B cell (primary cell): ENCODE measurements at regions not wholly inside any gene's neighbourhood (a gene's known extent, or its start where the extent isn't known, plus 50 kb on each side); places are given as distances from the start of the nearest gene placed in this dataset.

Experiments used
- ATAC-seq: fragments of 200-7000 bp; cut with Tn5 transposase; one replicate; pipeline ENCODE4 v1.10.0; 2021; ENCODE audit warnings: low read depth, mild to moderate bottlenecking, moderate number of reproducible peaks, moderate library complexity
- CTCF ChIA-PET: fragments of 350-600 bp; sonication (Branson Sonifier 250); formaldehyde crosslinking; loops from one replicate; lab custom pipeline; 2021; ENCODE audit warnings: antibody characterized with exemption, inconsistent platforms; lab: Charles Lee
- POLR2A ChIA-PET: fragments of 350-600 bp; sonication (Branson Sonifier 250); formaldehyde crosslinking; loops from one replicate; lab custom pipeline; 2021; ENCODE audit warnings: antibody characterized with exemption; lab: Charles Lee
- DNase-seq: peaks from one replicate; pipeline ENCODE4 v3.0.0; 2013
- H2AFZ ChIP-seq: 2 replicates; pipeline ENCODE4 v1.6.1; 2012; ENCODE audit warnings: mild to moderate bottlenecking, low read depth, low read length; ENCODE audit not compliant: insufficient read depth, poor library complexity, severe bottlenecking
- H3K27ac ChIP-seq, 2 donors: 1 replicate in 1 of 2; 2 replicates in 1 of 2; pipeline ENCODE4 v1.5.1; 2012 to 2013; ENCODE audit warnings: low read length in 2 of 2, mild to moderate bottlenecking in 2 of 2, moderate library complexity in 1 of 2
- H3K27me3 ChIP-seq, 4 experiments: fragments of 200-600 bp in 1 of 4; sonication (generic) in 1 of 4; replicated peaks in 1 of 4; 1 replicate in 2 of 4; 2 replicates in 2 of 4; pipeline versions ENCODE4 v1.6.1 to v1.7.0; 2013 to 2016; ENCODE audit warnings: low read length in 3 of 4, mild to moderate bottlenecking in 2 of 4, mixed read lengths in 1 of 4, moderate library complexity in 1 of 4; ENCODE audit not compliant: insufficient read depth in 4 of 4, control insufficient read depth in 3 of 4; ENCODE audit errors: control extremely low read depth in 1 of 4
- H3K36me3 ChIP-seq, 2 experiments: replicated peaks in 1 of 2; 1 replicate in 1 of 2; 2 replicates in 1 of 2; pipeline versions ENCODE4 v1.6.1 to v1.7.1; 2013; ENCODE audit warnings: low read length in 1 of 2; ENCODE audit not compliant: insufficient read depth in 2 of 2, control insufficient read depth in 1 of 2; ENCODE audit errors: control extremely low read depth in 1 of 2, extremely low read depth in 1 of 2
- H3K4me1 ChIP-seq, 2 donors: fragments of 200-600 bp in 1 of 2; sonication (generic) in 1 of 2; 1 replicate in 1 of 2; 2 replicates in 1 of 2; pipeline versions ENCODE4 v1.5.1 to v1.6.1; 2013 to 2017; ENCODE audit warnings: low read length in 2 of 2; ENCODE audit not compliant: control insufficient read depth in 2 of 2, insufficient read depth in 2 of 2
- H3K4me2 ChIP-seq: replicated peaks from 2 replicates; pipeline ENCODE3; 2012; ENCODE audit warnings: mild to moderate bottlenecking, low read depth, low read length; ENCODE audit not compliant: poor library complexity, severe bottlenecking
- H3K4me3 ChIP-seq, 5 experiments: fragments of 200-600 bp in 1 of 5; sonication (generic) in 1 of 5; 1 replicate in 3 of 5; 2 replicates in 2 of 5; pipeline versions ENCODE4 v1.5.1 to v1.7.0; 2011 to 2016; ENCODE audit warnings: low read length in 4 of 5, mild to moderate bottlenecking in 4 of 5, low read depth in 2 of 5, control low read depth in 1 of 5, moderate library complexity in 1 of 5; ENCODE audit not compliant: insufficient read depth in 1 of 5; ENCODE audit errors: control extremely low read depth in 1 of 5, extremely low read depth in 1 of 5
- H3K79me2 ChIP-seq: fragments of 200-600 bp; sonication (generic); one replicate; pipeline ENCODE4 v1.6.0; 2016; ENCODE audit warnings: low read length; ENCODE audit not compliant: control insufficient read depth, insufficient read depth
- H3K9ac ChIP-seq: fragments of 200-600 bp; sonication (generic); 2 replicates; pipeline ENCODE4 v1.6.1; 2017; ENCODE audit warnings: mild to moderate bottlenecking, low read length, moderate library complexity
- H3K9me3 ChIP-seq, 3 donors: one replicate each; pipeline versions ENCODE4 v1.6.1 to v1.7.1; 2013; ENCODE audit warnings: low read length in 2 of 3; ENCODE audit not compliant: control insufficient read depth in 2 of 3, insufficient read depth in 1 of 3; ENCODE audit errors: control extremely low read depth in 1 of 3
- H4K20me1 ChIP-seq: 2 replicates; pipeline ENCODE4 v1.6.0; 2012; ENCODE audit warnings: mild to moderate bottlenecking, low read length; ENCODE audit not compliant: insufficient read depth, control insufficient read depth, poor library complexity, severe bottlenecking
- H3K27ac Mint-ChIP-seq: one replicate; pipeline ENCODE4 v1.8.0; 2021; ENCODE audit warnings: mixed read lengths
- H3K27me3 Mint-ChIP-seq: one replicate; pipeline ENCODE4 v1.8.0; 2021; ENCODE audit warnings: mixed read lengths
- H3K4me1 Mint-ChIP-seq: one replicate; pipeline ENCODE4 v1.8.0; 2021; ENCODE audit warnings: mixed read lengths
- H3K4me3 Mint-ChIP-seq: one replicate; pipeline ENCODE4 v1.8.0; 2021; ENCODE audit warnings: mixed read lengths
- H3K9me3 Mint-ChIP-seq: one replicate; pipeline ENCODE4 v1.8.0; 2022; ENCODE audit warnings: mixed read lengths; ENCODE audit not compliant: insufficient read depth
- EZH2 ChIP-seq: IDR thresholded peaks from 2 replicates; pipeline ENCODE4 v1.6.1; 2012; ENCODE audit warnings: borderline replicate concordance, low read depth, mild to moderate bottlenecking, moderate library complexity, low read length; ENCODE audit not compliant: insufficient read depth, poor library complexity, severe bottlenecking
- WGBS: methylation state at CpG from one replicate; pipeline ENCODE4 v1.1.5; 2013; ENCODE audit warnings: missing lambda C conversion rate; ENCODE audit not compliant: insufficient coverage; 5-methylcytosine and 5-hydroxymethylcytosine counted together
- intact Hi-C: fragments of 100-400 bp; cut with micrococcal nuclease; formaldehyde crosslinking; loops from one replicate; pipeline ENCODE4 v1.10.0; 2022
- TF ChIP-seq, protein P1 (sequence below): fragments of 200-600 bp; IDR thresholded peaks from one replicate; pipeline ENCODE4 v1.8.0; 2022; ENCODE audit warnings: antibody characterized with exemption, mild to moderate bottlenecking

DNA sequence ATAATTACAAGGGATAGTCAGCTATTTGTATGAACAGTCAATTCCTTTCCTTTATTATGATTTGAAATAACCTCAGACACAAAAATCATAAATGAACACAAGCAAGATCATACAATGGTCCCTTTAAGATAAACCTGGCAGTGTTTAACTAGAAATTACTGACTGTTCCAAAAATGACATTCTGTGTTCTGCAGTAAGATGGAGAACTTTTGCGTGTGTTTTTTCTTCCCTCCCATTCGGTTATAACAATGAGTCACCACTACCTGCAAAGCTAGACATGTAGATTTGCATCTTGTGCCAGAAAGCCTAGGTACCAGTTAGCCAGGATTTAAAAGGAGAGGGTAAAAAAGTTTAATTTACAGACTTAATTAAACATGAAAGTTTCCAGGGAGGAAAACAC, 248.2 kb upstream of the ADAMTS9 start:
- H3K4me3 ChIP-seq, result no peak overlapping the region
- no peak overlapping the region for H3K9ac ChIP-seq
- no peak overlapping the region for H3K27ac ChIP-seq
- Mint-ChIP-seq H3K4me3 (no peak overlapping the region), H3K27me3 (no peaks in the 10 kb centered on the region), H3K27ac (no peak overlapping the region), H3K9me3 (peaks cover 10% of the 10 kb centered on the region), H3K4me1 (no peaks in the 10 kb centered on the region)
- H4K20me1 ChIP-seq, result no peaks in the 10 kb centered on the region
- no peaks in the 10 kb centered on the region for H3K4me1 ChIP-seq
- no peak for TF ChIP-seq EZH2
- TF ChIP-seq, protein P1, sequence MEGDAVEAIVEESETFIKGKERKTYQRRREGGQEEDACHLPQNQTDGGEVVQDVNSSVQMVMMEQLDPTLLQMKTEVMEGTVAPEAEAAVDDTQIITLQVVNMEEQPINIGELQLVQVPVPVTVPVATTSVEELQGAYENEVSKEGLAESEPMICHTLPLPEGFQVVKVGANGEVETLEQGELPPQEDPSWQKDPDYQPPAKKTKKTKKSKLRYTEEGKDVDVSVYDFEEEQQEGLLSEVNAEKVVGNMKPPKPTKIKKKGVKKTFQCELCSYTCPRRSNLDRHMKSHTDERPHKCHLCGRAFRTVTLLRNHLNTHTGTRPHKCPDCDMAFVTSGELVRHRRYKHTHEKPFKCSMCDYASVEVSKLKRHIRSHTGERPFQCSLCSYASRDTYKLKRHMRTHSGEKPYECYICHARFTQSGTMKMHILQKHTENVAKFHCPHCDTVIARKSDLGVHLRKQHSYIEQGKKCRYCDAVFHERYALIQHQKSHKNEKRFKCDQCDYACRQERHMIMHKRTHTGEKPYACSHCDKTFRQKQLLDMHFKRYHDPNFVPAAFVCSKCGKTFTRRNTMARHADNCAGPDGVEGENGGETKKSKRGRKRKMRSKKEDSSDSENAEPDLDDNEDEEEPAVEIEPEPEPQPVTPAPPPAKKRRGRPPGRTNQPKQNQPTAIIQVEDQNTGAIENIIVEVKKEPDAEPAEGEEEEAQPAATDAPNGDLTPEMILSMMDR, result no peak
- no peak for ATAC-seq
- no peaks in the 10 kb centered on the region for H3K36me3 ChIP-seq
- no peak overlapping the region for H2AFZ ChIP-seq
- no peaks in the 10 kb centered on the region for H3K27me3 ChIP-seq
- WGBS, result no CpG with 5 or more reads among the region's 2 CpGs
- no peaks in the 10 kb centered on the region for H3K79me2 ChIP-seq
- peaks cover 0 to 4% (median 0%) of the 10 kb centered on the region in 3 donors for H3K9me3 ChIP-seq
- ChIA-PET POLR2A (no interaction called here), CTCF (no interaction called here)
- H3K4me2 ChIP-seq, result no peak overlapping the region
- DNase-seq, result no peak
- intact Hi-C loops, result no loop called here

DNA sequence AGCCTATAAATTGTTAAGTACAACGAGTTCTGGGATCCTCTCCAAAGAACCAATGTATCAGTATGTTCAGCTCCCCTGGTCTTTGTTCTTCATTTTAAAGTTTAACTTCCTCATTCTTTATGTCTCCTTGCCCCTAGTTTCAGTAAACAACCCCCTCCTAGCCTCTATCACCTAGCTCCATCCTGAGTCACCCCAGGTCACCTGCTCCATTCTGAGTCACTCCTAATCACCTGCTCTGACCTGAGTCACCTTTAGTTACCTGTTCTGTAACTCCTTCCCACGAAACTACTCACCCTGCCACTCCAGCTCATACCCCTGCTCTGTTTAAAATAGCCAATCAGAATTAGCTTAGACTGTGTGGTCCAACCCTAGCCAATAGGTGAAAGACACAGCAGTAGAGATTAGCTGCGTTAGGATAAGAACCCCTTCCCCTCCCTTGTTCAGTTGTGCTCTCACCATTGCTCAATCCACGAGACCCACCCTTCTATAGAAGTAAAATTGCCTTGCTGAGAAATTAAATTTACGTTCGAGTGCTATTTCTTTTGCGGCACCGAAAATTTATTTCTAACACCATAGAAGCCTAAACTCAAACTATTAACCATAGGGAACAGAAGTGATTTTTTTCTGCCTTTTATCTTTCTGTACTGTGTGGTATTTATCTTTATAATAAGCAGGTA, 245.0 kb upstream of the ADAMTS9 start:
- CTCF ChIA-PET, result no interaction called here

More for the DNA sequence above, 245.0 kb upstream of the ADAMTS9 start:
- Histone ChIP-seq H3K4me3 (no peak overlapping the region), H3K27ac (no peak overlapping the region), H4K20me1 (no peaks in the 10 kb centered on the region), H3K9me3 (peaks cover 0 to 4% (median 0%) of the 10 kb centered on the region in 3 donors), H3K79me2 (no peaks in the 10 kb centered on the region), H2AFZ (no peak overlapping the region), H3K9ac (no peak overlapping the region), H3K36me3 (no peaks in the 10 kb centered on the region), H3K27me3 (no peaks in the 10 kb centered on the region), H3K4me1 (no peaks in the 10 kb centered on the region), H3K4me2 (no peak overlapping the region)
- TF ChIP-seq, protein P1, result no peak
- Mint-ChIP-seq H3K27ac (no peak overlapping the region), H3K9me3 (peaks cover 7% of the 10 kb centered on the region), H3K4me1 (no peaks in the 10 kb centered on the region), H3K27me3 (no peaks in the 10 kb centered on the region), H3K4me3 (no peak overlapping the region)
- POLR2A ChIA-PET, result no interaction called here
- intact Hi-C loops, result no loop called here
- no CpG with 5 or more reads among the region's 8 CpGs for WGBS
- ATAC-seq (no peak), DNase-seq (no peak)
